ENCODE measurements at regions not wholly inside any gene's neighbourhood (a gene's known extent, or its start where the extent isn't known, plus 50 kb on each side); places are given as distances from the start of the nearest gene placed in this dataset.
A peak's percentile ranks its signal among the peaks of the same experiment; 100 is the strongest.
"Not testable (repeated sequence)": the region's sequence is repeated elsewhere in the genome, so short reads cannot be mapped to it uniquely, and the experiment has no call there.

- DNase-seq (ENCODE audit: low read depth): no peak
These were observed 135.9 kb upstream of the TWIST2 start for GRCh38 chr2:238712011-238712410.

GRCh38 chr2:238713198-238713826 lies 134.6 kb upstream of the TWIST2 start:
- DNase-seq (ENCODE audit: low read depth): no peak

- DNase-seq (ENCODE audit: low read depth): no peak
These were observed 133.8 kb upstream of the TWIST2 start for GRCh38 chr2:238714038-238714528.

DNA sequence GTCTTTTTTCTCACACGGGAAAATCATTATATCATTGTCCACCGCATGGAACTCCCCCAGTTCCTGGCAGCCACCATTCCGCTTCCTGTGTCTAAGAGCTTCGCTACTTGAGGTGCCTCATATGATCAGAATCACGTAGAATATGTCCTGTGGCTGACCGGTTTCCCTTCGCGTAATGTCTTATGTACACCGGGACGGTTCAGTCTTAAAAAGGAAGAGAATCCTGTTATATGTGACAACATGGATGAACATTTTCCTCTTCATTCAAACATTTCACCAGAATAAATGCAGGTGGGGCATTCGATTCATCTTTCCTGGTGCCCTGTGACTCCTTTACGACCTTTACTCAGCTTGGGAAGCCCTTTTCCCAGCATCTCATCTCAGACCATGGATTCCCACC lies 131.7 kb upstream of the TWIST2 start:
- no peak for DNase-seq (ENCODE audit: low read depth)

GRCh38 chr2:238716585-238716984 lies 131.3 kb upstream of the TWIST2 start:
- DNase-seq (ENCODE audit: low read depth): no peak

- no peak for DNase-seq (ENCODE audit: low read depth)
These were observed 130.8 kb upstream of the TWIST2 start for GRCh38 chr2:238717084-238717483.

GRCh38 chr2:238719641-238720040 lies 128.2 kb upstream of the TWIST2 start:
- no peak for DNase-seq (ENCODE audit: low read depth)

- peak; percentile 17 for DNase-seq (ENCODE audit: low read depth)
These were observed 127.6 kb upstream of the TWIST2 start for GRCh38 chr2:238720232-238720672.

DNA sequence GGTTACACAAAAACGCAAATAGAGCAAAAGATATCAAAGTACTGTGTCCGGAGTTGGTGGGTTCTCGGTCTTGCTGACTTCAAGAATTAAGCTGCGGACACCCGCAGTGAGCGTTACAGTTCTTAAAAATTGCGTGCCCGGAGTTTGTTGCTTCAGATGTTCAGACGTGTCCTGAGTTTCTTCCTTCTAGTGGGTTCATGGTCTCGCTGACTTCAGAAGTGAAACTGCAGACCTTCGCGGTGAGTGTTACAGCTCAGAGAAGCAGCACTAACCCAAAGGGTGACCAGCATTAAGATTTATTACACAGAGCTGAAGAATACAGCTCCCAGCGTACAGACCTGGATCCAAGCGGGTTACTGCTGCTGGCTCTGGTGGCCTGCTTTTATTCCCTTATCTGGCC lies 125.7 kb upstream of the TWIST2 start:
- DNase-seq (ENCODE audit: low read depth): no peak

DNA sequence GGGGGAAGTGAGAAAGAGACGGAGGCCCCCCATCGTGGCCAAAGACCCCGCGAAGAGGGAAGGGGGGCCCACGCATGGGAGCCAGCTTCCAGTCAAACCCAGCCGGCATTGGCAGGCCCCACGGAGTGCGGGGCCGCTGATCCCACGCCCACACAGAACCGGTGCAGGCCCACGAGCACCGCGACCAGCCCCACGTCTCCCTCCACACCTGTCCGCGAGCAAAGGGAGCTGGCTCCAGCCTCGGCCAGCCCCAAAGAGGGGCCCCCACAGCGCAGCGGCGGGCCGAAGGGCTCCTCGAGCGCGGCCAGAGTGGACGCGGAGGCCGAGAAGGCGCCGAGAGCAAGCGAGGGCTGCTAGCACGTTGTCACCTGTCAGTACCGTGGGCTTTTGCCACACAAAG lies 125.0 kb upstream of the TWIST2 start:
- no peak for DNase-seq (ENCODE audit: low read depth)

DNA sequence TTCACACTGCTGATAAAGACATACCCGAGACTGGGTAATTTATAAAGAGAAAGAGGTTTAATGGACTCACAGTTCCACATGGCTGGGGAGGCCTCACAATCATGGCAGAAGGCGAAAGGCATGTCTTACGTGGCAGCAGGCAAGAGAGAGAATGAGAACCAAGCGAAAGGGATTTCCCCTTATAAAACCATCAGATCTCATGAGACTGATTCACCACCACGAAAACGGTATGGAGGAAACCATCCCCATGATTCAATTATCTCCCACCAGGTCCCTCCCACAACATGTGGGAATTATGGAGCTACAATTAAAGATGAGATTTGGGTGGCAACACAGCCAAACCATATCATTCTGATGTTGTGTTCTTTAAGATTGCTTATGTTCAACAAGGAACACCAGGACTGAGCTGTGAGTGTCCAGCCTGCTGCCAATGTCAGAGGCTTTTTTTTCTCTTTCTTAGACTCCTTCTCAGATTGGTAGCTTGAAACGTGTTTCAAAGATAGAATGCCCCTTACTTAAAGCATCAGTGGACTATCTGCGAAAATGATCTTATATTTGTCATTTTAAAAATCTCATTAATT lies 124.1 kb upstream of the TWIST2 start:
- not testable (repeated sequence) for DNase-seq (ENCODE audit: low read depth)

- no peak for DNase-seq (ENCODE audit: low read depth)
These were observed 123.2 kb upstream of the TWIST2 start for GRCh38 chr2:238724728-238725127.

DNA sequence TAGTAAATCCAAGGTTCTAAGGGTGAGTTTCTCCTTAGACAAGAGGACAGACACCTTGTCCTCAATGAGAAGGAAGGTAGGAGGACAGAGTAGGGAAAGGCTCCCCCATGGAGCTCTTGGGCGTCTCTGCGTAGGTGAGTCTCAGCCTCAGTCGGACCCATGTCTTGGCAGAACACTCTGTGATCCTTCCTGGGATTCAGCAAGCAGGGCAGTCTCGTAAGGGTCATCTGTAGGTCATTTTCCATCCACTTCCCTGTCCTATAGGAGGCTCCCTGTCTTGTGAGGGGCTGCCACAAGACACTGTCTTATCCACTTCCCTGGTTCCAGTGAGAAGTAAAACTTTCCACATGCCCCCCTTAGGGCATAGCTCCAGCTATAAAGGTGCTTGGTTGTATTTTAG lies 122.6 kb upstream of the TWIST2 start:
- no peak for DNase-seq (ENCODE audit: low read depth)

GRCh38 chr2:238726670-238727584 lies 121.0 kb upstream of the TWIST2 start:
- DNase-seq (ENCODE audit: low read depth): no peak

GRCh38 chr2:238727585-238728329 lies 120.1 kb upstream of the TWIST2 start:
- DNase-seq (ENCODE audit: low read depth): no peak

GRCh38 chr2:238728330-238729260 lies 119.3 kb upstream of the TWIST2 start:
- peak; percentile 38 for DNase-seq (ENCODE audit: low read depth)

DNA sequence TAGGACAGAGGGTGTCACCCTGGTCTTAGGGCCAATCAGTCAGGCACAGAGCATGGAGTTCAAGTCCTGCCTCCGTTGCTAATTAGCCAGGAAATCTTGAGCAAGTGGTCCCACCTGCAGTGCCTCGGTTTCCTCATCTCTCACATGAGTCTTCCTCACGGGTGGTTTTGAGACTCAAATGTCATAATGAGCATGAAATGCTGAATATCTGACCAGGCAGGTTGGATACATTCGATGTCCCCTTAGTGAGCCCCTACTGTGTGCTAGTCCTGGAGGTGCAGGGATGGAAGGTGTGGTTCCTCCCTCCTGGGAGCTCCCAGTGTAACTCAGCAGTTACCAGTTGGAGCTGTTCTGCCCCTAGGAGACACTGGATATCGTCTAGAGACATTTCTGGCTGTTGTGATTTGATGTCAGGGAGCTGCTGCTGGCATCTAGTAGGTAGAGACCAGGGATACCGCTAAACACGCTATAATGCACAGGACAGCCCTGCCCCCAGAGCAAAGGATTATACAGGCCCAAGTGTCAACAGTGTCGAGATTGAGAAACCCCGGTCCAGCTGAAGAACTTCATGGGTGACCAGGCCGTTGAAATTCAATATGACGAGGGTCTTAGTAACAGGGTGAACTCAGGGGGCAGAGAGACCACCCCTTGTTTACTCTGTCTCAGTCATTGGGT lies 118.5 kb upstream of the TWIST2 start:
- no peak for DNase-seq (ENCODE audit: low read depth)

DNA sequence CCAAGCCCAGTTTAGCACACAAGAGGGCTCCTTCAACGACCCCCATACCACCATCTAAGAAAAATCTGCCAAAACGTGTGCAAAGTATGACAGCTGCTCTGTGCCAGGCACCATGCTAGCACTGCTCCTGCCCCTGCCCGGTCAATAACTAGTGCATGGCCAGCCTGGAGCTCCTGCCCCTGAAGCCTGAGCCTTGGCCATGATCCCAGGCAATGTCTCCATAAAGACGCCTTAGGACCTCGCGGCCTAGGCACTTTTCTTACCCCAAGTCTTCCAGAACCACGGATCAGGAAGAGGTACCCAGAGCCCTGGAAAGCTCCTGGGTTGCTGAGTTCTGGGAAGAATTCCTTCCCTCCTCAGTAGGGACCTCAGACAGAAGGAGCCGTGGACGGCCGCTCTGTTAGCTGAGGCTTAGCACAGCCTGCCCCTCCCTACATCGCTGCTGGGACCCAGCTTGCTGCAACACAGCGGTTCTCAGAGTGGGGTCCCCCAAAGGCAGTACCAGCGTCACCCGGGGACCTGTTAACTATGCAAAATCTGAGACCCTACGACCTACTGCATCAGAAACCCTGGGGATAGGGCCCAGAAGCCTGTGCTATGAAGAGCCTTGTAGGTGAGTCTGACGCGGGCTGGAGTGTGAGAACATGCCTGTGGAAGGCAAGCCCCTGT lies 117.8 kb upstream of the TWIST2 start:
- DNase-seq (ENCODE audit: low read depth): no peak

- DNase-seq (ENCODE audit: low read depth): no peak
These were observed 117.0 kb upstream of the TWIST2 start for GRCh38 chr2:238730881-238731280.

All from myocyte (in vitro differentiated cells).